H9 (cell line): ENCODE measurements at regions not wholly inside any gene's neighbourhood (a gene's known extent, or its start where the extent isn't known, plus 50 kb on each side); places are given as distances from the start of the nearest gene placed in this dataset.

Experiments
- DNase-seq: peaks from one replicate; pipeline ENCODE4 v3.0.0-alpha.2; 2017
- H2AFZ ChIP-seq: one replicate; pipeline ENCODE4 v1.6.1; 2013; ENCODE audit warnings: mild to moderate bottlenecking, low read length, control low read depth, moderate library complexity
- H2AK5ac ChIP-seq: 2 replicates; pipeline ENCODE4 v1.6.1; 2013; ENCODE audit warnings: low read length, control low read depth, mixed read lengths; ENCODE audit not compliant: insufficient read length
- H2BK120ac ChIP-seq: one replicate; pipeline ENCODE4 v1.6.1; 2013; ENCODE audit warnings: low read depth, mild to moderate bottlenecking, low read length, control low read depth, inconsistent platforms; ENCODE audit not compliant: poor library complexity, severe bottlenecking
- H2BK12ac ChIP-seq: 2 replicates; pipeline ENCODE4 v1.6.1; 2013; ENCODE audit warnings: low read length, control low read depth, mixed read lengths, low read depth; ENCODE audit not compliant: insufficient read length
- H2BK15ac ChIP-seq: 2 replicates; pipeline ENCODE4 v1.6.1; 2013; ENCODE audit warnings: low read depth, low read length, control low read depth
- H2BK20ac ChIP-seq: one replicate; pipeline ENCODE4 v1.6.1; 2013; ENCODE audit warnings: low read depth, mild to moderate bottlenecking, low read length, control low read depth, inconsistent platforms; ENCODE audit not compliant: poor library complexity, severe bottlenecking
- H2BK5ac ChIP-seq: 2 replicates; pipeline ENCODE4 v1.6.1; 2013; ENCODE audit warnings: low read length, control low read depth, mixed read lengths; ENCODE audit not compliant: insufficient read length
- H3K14ac ChIP-seq: 2 replicates; pipeline ENCODE4 v1.6.1; 2013; ENCODE audit warnings: low read length, control low read depth; ENCODE audit not compliant: insufficient read depth
- H3K18ac ChIP-seq: 2 replicates; pipeline ENCODE4 v1.6.1; 2013; ENCODE audit warnings: low read depth, mild to moderate bottlenecking, mixed read lengths, low read length, control low read depth; ENCODE audit not compliant: insufficient read length
- H3K23ac ChIP-seq: 2 replicates; pipeline ENCODE4 v1.6.1; 2013; ENCODE audit warnings: low read length, control low read depth, mixed read lengths, low read depth; ENCODE audit not compliant: insufficient read length
- H3K23me2 ChIP-seq: 2 replicates; pipeline ENCODE4 v1.6.1; 2013; ENCODE audit warnings: low read depth, mild to moderate bottlenecking, mixed read lengths, low read length, control low read depth; ENCODE audit not compliant: insufficient read length, poor library complexity, severe bottlenecking
- H3K27ac ChIP-seq: 2 replicates; pipeline ENCODE4 v1.5.1; 2013; ENCODE audit warnings: low read length, control low read depth, mixed read lengths, low read depth; ENCODE audit not compliant: insufficient read length
- H3K27me3 ChIP-seq: 2 replicates; pipeline ENCODE4 v1.6.1; 2013; ENCODE audit warnings: low read length, control low read depth, inconsistent platforms; ENCODE audit not compliant: insufficient read depth
- H3K4ac ChIP-seq: 2 replicates; pipeline ENCODE4 v1.6.1; 2013; ENCODE audit warnings: low read depth, mild to moderate bottlenecking, control low read depth, inconsistent platforms, low read length, moderate library complexity
- H3K4me1 ChIP-seq: 2 replicates; pipeline ENCODE4 v1.6.1; 2013; ENCODE audit warnings: low read length, control low read depth, inconsistent platforms; ENCODE audit not compliant: insufficient read depth
- H3K4me2 ChIP-seq: 2 replicates; pipeline ENCODE4 v1.6.1; 2013; ENCODE audit warnings: low read length, control low read depth, mixed read lengths; ENCODE audit not compliant: insufficient read length, insufficient read depth
- H3K56ac ChIP-seq: 2 replicates; pipeline ENCODE4 v1.6.1; 2013; ENCODE audit warnings: low read depth, mild to moderate bottlenecking, mixed read lengths, low read length, control low read depth; ENCODE audit not compliant: insufficient read length
- H3K79me1 ChIP-seq: 2 replicates; pipeline ENCODE4 v1.6.1; 2013; ENCODE audit warnings: low read depth, mild to moderate bottlenecking, moderate library complexity, low read length, control low read depth, inconsistent platforms; ENCODE audit not compliant: insufficient read depth, poor library complexity, severe bottlenecking
- H3K79me2 ChIP-seq: 2 replicates; pipeline ENCODE4 v1.6.1; 2013; ENCODE audit warnings: low read length, control low read depth, inconsistent platforms; ENCODE audit not compliant: insufficient read depth
- H3K9ac ChIP-seq: 2 replicates; pipeline ENCODE4 v1.6.1; 2013; ENCODE audit warnings: low read length, control low read depth, mixed read lengths; ENCODE audit not compliant: insufficient read length; ENCODE audit errors: extremely low read depth
- H3K9me3 ChIP-seq: one replicate; pipeline ENCODE4 v1.6.1; 2013; ENCODE audit warnings: low read depth, low read length, inconsistent platforms; ENCODE audit not compliant: control insufficient read depth
- H3T11ph ChIP-seq: one replicate; pipeline ENCODE4 v1.6.1; 2013; ENCODE audit warnings: mild to moderate bottlenecking, low read length, control low read depth, inconsistent platforms
- H4K20me1 ChIP-seq: one replicate; pipeline ENCODE4 v1.6.1; 2013; ENCODE audit not compliant: control insufficient read depth, insufficient read length, insufficient read depth
- H4K5ac ChIP-seq: 2 replicates; pipeline ENCODE4 v1.6.1; 2013; ENCODE audit warnings: low read depth, mild to moderate bottlenecking, mixed read lengths, low read length, control low read depth; ENCODE audit not compliant: insufficient read length
- H4K8ac ChIP-seq: replicated peaks from 2 replicates; pipeline ENCODE4 v1.6.1; 2013; ENCODE audit warnings: low read length, control low read depth, mixed read lengths, low read depth; ENCODE audit not compliant: insufficient read length
- H4K91ac ChIP-seq: 2 replicates; pipeline ENCODE4 v1.6.1; 2013; ENCODE audit warnings: low read depth, mild to moderate bottlenecking, moderate library complexity, mixed read lengths, low read length, control low read depth; ENCODE audit not compliant: insufficient read length
- H3K27ac Mint-ChIP-seq, 3 experiments: 2 replicates in 2 of 3; 3 replicates in 1 of 3; pipeline ENCODE4 v1.8.0; 2020 to 2021; ENCODE audit warnings: mixed read lengths in 3 of 3, mild to moderate bottlenecking in 1 of 3, moderate library complexity in 1 of 3
- H3K27me3 Mint-ChIP-seq: 2 replicates; pipeline ENCODE4 v1.8.0; 2021; ENCODE audit warnings: low read depth, mild to moderate bottlenecking, moderate library complexity, mixed read lengths
- H3K36me3 Mint-ChIP-seq, 3 experiments: 2 replicates in 2 of 3; 3 replicates in 1 of 3; pipeline ENCODE4 v1.8.0; 2020 to 2021; ENCODE audit warnings: low read depth in 3 of 3, mixed read lengths in 3 of 3; ENCODE audit not compliant: insufficient read depth in 1 of 3
- H3K4me1 Mint-ChIP-seq, 2 experiments: 2 replicates each; pipeline ENCODE4 v1.8.0; 2020; ENCODE audit warnings: mixed read lengths in 2 of 2
- H3K4me3 Mint-ChIP-seq, 2 experiments: 2 replicates in 1 of 2; 3 replicates in 1 of 2; pipeline ENCODE4 v1.8.0; 2020 to 2021; ENCODE audit warnings: mild to moderate bottlenecking in 2 of 2, mixed read lengths in 2 of 2, moderate library complexity in 1 of 2
- H3K9me3 Mint-ChIP-seq, 2 experiments: 2 replicates in 1 of 2; 3 replicates in 1 of 2; pipeline ENCODE4 v1.8.0; 2020; ENCODE audit warnings: mild to moderate bottlenecking in 2 of 2, mixed read lengths in 2 of 2, moderate library complexity in 1 of 2
- CTCF ChIP-seq: fragments of 200-600 bp; sonication (generic); conservative IDR thresholded peaks from 3 replicates; pipeline ENCODE4 v1.8.0; 2021; ENCODE audit warnings: antibody characterized with exemption, mild to moderate bottlenecking
- WGBS: extraction: QIAGEN DNeasy Blood & Tissue Kit; methylation state at CpG from one replicate; pipeline ENCODE4 v1.1.7; 2013; ENCODE audit warnings: missing lambda C conversion rate, low lambda C conversion rate, mixed read lengths; ENCODE audit not compliant: insufficient read length; ENCODE audit errors: extremely low coverage; 5-methylcytosine and 5-hydroxymethylcytosine counted together

GRCh38 chr1:29673669-29674626, 437.6 kb downstream of the PTPRU start:
- Histone ChIP-seq H3K4me2 (no peak overlapping the region), H2AFZ (no peak overlapping the region), H3K27ac (no peak overlapping the region), H3T11ph (no peak overlapping the region), H4K20me1 (no peaks in the 10 kb centered on the region), H2BK20ac (no peak overlapping the region), H3K23me2 (no peaks in the 10 kb centered on the region), H3K79me2 (no peaks in the 10 kb centered on the region), H3K23ac (no peak overlapping the region), H4K91ac (no peak overlapping the region), H2BK120ac (no peak overlapping the region), H3K4ac (no peak overlapping the region), H3K18ac (no peak overlapping the region), H2BK12ac (no peak overlapping the region), H2BK15ac (no peak overlapping the region), H4K5ac (no peak overlapping the region), H3K9ac (no peak overlapping the region), H3K79me1 (no peaks in the 10 kb centered on the region), H3K27me3 (no peaks in the 10 kb centered on the region), H2AK5ac (no peak overlapping the region), H3K4me1 (no peaks in the 10 kb centered on the region), H3K56ac (no peak overlapping the region), H4K8ac (no peak overlapping the region), H3K14ac (no peak overlapping the region), H2BK5ac (no peak overlapping the region), H3K9me3 (no peaks in the 10 kb centered on the region)
- no peak overlapping the region for H3K4me3 Mint-ChIP-seq
- no peaks in the 10 kb centered on the region for H3K9me3 Mint-ChIP-seq
- no peaks in the 10 kb centered on the region; a peak in 1 of 7 replicates for H3K36me3 Mint-ChIP-seq
- peaks cover 18 to 23% of the 10 kb centered on the region in 2 experiments for H3K4me1 Mint-ChIP-seq
- TF ChIP-seq CTCF: no peak
- H3K27ac Mint-ChIP-seq: 0 out of 7 replicates have a peak overlapping the region, but pooled peaks of 1 of the 3 experiments have one; percentile 49
- DNase-seq: peak; percentile 19
- WGBS: no CpG with 5 or more reads among the region's 6 CpGs
- peaks cover 1% of the 10 kb centered on the region for H3K27me3 Mint-ChIP-seq
